Transverse colon (tissue), 4 donors: ENCODE measurements at regions not wholly inside any gene's neighbourhood (a gene's known extent, or its start where the extent isn't known, plus 50 kb on each side); places are given as distances from the start of the nearest gene placed in this dataset.

Experiments
- DNase-seq: peaks from one replicate; pipeline ENCODE4 v3.0.0-alpha.2; 2019
- H3K27ac ChIP-seq, 4 donors: fragments of 200-600 bp; sonication (generic); 2 replicates each; pipeline ENCODE4 v1.5.1; 2016 to 2018; ENCODE audit warnings: inconsistent platforms in 4 of 4
- H3K27me3 ChIP-seq: fragments of 200-600 bp; sonication (generic); 2 replicates; pipeline ENCODE4 v1.5.1; 2017; ENCODE audit warnings: inconsistent platforms
- H3K36me3 ChIP-seq, 4 donors: fragments of 200-600 bp; sonication (generic); 2 replicates each; pipeline ENCODE4 v1.5.1; 2017 to 2019; ENCODE audit warnings: inconsistent platforms in 4 of 4
- H3K4me1 ChIP-seq, 4 donors: fragments of 200-600 bp; sonication (generic); 2 replicates each; pipeline ENCODE4 v1.5.1; 2017 to 2020; ENCODE audit warnings: inconsistent platforms in 4 of 4
- H3K4me3 ChIP-seq, 4 donors: fragments of 200-600 bp; sonication (generic); 1 replicate in 1 of 4; 2 replicates in 3 of 4; pipeline versions ENCODE4 v1.5.1 to v1.6.1; 2017 to 2019; ENCODE audit warnings: inconsistent platforms in 4 of 4
- H3K9me3 ChIP-seq, 2 donors: fragments of 200-600 bp; sonication (generic); 2 replicates each; pipeline ENCODE4 v1.5.1; 2017 to 2019; ENCODE audit warnings: inconsistent platforms in 2 of 2
- EP300 ChIP-seq: sonication (generic); formaldehyde crosslinking; IDR thresholded peaks from one replicate; pipeline ENCODE4 v1.6.1; 2017; ENCODE audit warnings: antibody characterized with exemption, low read depth
- POLR2A ChIP-seq: fragments of 450-650 bp; IDR thresholded peaks from one replicate; pipeline ENCODE4 v1.6.1; 2016; ENCODE audit warnings: antibody characterized with exemption, mild to moderate bottlenecking, moderate library complexity
- POLR2AphosphoS5 ChIP-seq, 3 donors: sonication (generic); formaldehyde crosslinking; IDR thresholded peaks; one replicate each; pipeline ENCODE4 v1.6.1; 2016; ENCODE audit warnings: antibody characterized with exemption in 3 of 3
- WGBS, 2 donors: methylation state at CpG; one replicate each; pipeline ENCODE4 v1.1.5; 2018; ENCODE audit warnings: low coverage in 1 of 2; 5-methylcytosine and 5-hydroxymethylcytosine counted together
- in situ Hi-C, 4 donors: fragments of 200-750 bp; cut with MboI; loops; one replicate each; pipeline versions ENCODE4 v1.15.0 to v1.15.1; 2017; ENCODE audit warnings: low sequenced_read_pairs in 3 of 4, low pct_ligation_motif_present in 1 of 4, low pct_unique_long_range_greater_than_20kb in 1 of 4
- intact Hi-C: fragments of 100-400 bp; cut with DNase I; formaldehyde crosslinking; loops from one replicate; pipeline ENCODE4 v1.15.1; 2023; ENCODE audit warnings: low total_unique reads
- TF ChIP-seq, protein P1 (sequence below), 5 experiments: fragments of 200-600 bp in 3 of 5; fragments of 450-650 bp in 2 of 5; sonication (generic) in 3 of 5; IDR thresholded peaks; 1 replicate in 2 of 5; 2 replicates in 3 of 5; pipeline ENCODE4 v1.5.1; 2016 to 2017; ENCODE audit warnings: antibody characterized with exemption in 5 of 5, inconsistent platforms in 3 of 5, mild to moderate bottlenecking in 2 of 5, moderate library complexity in 1 of 5

DNA sequence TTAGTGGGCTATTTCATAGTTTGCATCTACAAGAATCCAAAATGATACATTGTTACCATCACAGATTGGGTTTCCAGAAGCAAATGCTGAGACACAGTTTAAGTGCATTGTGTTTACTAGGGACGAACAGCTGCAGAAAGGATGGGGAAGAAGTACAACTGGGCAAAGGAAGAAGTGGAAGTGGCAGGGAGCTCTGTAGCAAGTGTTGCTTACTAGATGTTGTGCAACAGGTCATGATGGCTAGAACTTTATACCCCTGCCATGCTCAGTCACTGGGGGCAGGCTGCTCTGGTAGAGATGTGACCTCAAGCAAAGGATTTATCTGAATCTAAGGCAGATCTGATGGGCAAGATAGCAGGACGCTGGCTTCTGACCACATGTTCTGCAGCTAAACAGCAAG is 76.1 kb upstream of the EMCN start:
- Histone ChIP-seq H3K4me3 (no peak overlapping the region), H3K36me3 (no peaks in the 10 kb centered on the region), H3K9me3 (no peaks in the 10 kb centered on the region), H3K27me3 (no peaks in the 10 kb centered on the region), H3K27ac (no peak overlapping the region), H3K4me1 (no peaks in the 10 kb centered on the region)
- WGBS, 2 donors, result 22 to 29% methylated on average over 2 of the region's 2 CpGs
- no peak for DNase-seq
- TF ChIP-seq POLR2AphosphoS5 (IDR thresholded peaks at IDR 0.05) (no peak), EP300 (no peak), POLR2A (no peak)
- TF ChIP-seq, protein P1, sequence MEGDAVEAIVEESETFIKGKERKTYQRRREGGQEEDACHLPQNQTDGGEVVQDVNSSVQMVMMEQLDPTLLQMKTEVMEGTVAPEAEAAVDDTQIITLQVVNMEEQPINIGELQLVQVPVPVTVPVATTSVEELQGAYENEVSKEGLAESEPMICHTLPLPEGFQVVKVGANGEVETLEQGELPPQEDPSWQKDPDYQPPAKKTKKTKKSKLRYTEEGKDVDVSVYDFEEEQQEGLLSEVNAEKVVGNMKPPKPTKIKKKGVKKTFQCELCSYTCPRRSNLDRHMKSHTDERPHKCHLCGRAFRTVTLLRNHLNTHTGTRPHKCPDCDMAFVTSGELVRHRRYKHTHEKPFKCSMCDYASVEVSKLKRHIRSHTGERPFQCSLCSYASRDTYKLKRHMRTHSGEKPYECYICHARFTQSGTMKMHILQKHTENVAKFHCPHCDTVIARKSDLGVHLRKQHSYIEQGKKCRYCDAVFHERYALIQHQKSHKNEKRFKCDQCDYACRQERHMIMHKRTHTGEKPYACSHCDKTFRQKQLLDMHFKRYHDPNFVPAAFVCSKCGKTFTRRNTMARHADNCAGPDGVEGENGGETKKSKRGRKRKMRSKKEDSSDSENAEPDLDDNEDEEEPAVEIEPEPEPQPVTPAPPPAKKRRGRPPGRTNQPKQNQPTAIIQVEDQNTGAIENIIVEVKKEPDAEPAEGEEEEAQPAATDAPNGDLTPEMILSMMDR (IDR thresholded peaks at IDR 0.05), result no peak
- in situ Hi-C loops, result no loop called here
- intact Hi-C loops, result no loop called here

DNA sequence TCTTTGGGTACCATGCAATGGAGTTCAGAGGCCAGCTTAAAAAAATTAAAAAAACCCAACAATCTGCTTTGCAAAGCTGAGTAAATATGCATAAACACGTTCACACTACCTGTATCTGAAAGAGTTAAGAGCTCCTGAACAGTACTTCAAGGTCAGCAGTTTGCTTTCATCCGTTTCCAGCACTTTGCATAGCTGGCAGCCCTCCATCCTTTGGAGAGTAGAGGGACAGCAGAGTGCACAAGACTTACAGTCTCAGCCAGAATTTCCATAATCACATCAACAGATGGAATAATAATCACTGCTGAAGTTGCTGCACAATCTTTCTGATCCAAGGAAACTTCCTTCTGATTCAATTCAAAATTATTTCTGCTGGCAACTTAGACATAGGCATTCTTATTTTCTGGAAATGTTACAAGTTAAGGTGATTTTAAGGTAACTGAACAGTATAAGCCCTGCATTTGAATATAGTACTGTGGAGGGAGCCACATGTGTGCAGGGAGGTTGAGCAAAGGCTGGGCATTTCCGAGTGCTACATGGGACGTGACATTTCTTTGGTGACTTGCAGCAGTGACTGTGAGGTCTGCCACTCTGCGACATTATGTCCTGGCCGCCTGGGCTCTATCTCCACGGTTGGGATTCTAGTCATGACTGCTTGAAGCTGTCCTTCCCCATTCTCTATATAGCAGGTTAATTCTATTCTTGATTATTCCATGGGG is 73.5 kb upstream of the EMCN start:
- intact Hi-C loops (no loop called here), in situ Hi-C loops (no loop called here)
- H3K9me3 ChIP-seq, result no peaks in the 10 kb centered on the region
- H3K36me3 ChIP-seq, result no peaks in the 10 kb centered on the region
- H3K4me1 ChIP-seq, result no peaks in the 10 kb centered on the region
- H3K27ac ChIP-seq, result no peak overlapping the region
- TF ChIP-seq, protein P1 (IDR thresholded peaks at IDR 0.05), result no peak
- TF ChIP-seq POLR2AphosphoS5 (IDR thresholded peaks at IDR 0.05), result no peak
- TF ChIP-seq POLR2A, result no peak
- no peak for TF ChIP-seq EP300
- no peak overlapping the region for H3K4me3 ChIP-seq
- no peaks in the 10 kb centered on the region for H3K27me3 ChIP-seq
- 35 to 55% methylated on average over 4 to 7 of the region's 7 CpGs for WGBS, 2 donors
- no peak for DNase-seq

DNA sequence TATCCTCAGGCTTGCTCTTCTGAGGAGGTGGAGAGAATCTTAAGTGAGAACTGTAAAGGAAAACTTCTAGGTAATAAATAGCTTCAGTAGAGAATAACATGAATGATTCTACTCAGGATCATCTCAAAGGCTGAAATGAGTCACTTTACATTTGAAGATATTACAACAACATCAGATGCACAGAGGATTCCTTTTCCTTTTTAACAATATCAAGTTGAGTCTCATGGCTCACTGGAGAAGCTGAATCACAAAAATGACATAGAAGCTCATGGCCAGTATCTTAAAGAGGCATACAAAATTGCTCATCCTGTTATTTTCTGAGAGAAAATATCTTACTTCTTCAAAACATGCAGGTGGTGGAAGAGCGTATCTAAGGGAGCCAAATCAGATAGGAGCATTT is 72.5 kb upstream of the EMCN start:
- H3K4me1 ChIP-seq, result no peaks in the 10 kb centered on the region
- no peaks in the 10 kb centered on the region for H3K36me3 ChIP-seq
- no peaks in the 10 kb centered on the region for H3K27me3 ChIP-seq
- intact Hi-C loops (no loop called here), in situ Hi-C loops (no loop called here)
- no peak for DNase-seq
- no peak overlapping the region for H3K4me3 ChIP-seq
- H3K9me3 ChIP-seq, result no peaks in the 10 kb centered on the region
- H3K27ac ChIP-seq, result no peak overlapping the region
- WGBS, 2 donors, result 85 to 92% methylated on average over 1 of the region's 1 CpG
- TF ChIP-seq POLR2A (no peak), POLR2AphosphoS5 (IDR thresholded peaks at IDR 0.05) (no peak), EP300 (no peak)
- TF ChIP-seq, protein P1 (IDR thresholded peaks at IDR 0.05), result no peak

DNA sequence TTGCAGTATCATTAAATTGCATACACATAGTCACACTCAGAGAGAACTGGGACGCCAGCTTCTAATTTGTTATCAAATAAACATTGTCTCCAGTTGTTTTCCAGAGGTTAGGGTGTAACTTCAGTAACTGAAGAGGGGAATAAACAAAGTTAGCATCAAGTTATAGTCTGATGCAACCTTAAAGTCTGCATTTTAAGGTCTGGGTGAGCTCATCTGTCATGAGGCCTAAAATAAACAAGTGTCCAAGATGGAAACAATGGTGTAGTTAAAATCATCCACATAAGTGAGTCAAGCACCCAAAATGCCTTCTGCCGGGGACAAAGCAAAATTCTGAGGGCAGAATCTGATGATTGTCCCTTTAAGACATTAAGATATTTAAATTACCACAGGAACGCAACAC is 70.3 kb upstream of the EMCN start:
- no peaks in the 10 kb centered on the region for H3K27me3 ChIP-seq
- H3K9me3 ChIP-seq, result no peaks in the 10 kb centered on the region
- H3K4me3 ChIP-seq, result no peak overlapping the region
- TF ChIP-seq POLR2AphosphoS5 (IDR thresholded peaks at IDR 0.05) (no peak), EP300 (no peak), POLR2A (no peak)
- TF ChIP-seq, protein P1 (IDR thresholded peaks at IDR 0.05), result no peak
- DNase-seq, result no peak
- in situ Hi-C loops (no loop called here), intact Hi-C loops (no loop called here)
- H3K36me3 ChIP-seq, result no peaks in the 10 kb centered on the region
- 49 to 64% methylated on average over 3 of the region's 3 CpGs for WGBS, 2 donors
- peak overlapping the region in 1 of 4 donors; percentile 3 for H3K27ac ChIP-seq
- H3K4me1 ChIP-seq, result no peaks in the 10 kb centered on the region
